WTC11 (cell line): ENCODE measurements at regions not wholly inside any gene's neighbourhood (a gene's known extent, or its start where the extent isn't known, plus 50 kb on each side); places are given as distances from the start of the nearest gene placed in this dataset.

Experiments used
- ATAC-seq: fragments of 200-7000 bp; cut with Tn5 transposase; 2 replicates; pipeline ENCODE4 v1.10.0; 2021; ENCODE audit warnings: mild to moderate bottlenecking, moderate library complexity
- CTCF ChIA-PET: fragments of 300-600 bp; sonication (Branson Sonifier 250); formaldehyde crosslinking; loops from one replicate; lab custom pipeline; 2021; ENCODE audit warnings: antibody characterized with exemption; lab: Charles Lee
- POLR2A ChIA-PET: fragments of 350-600 bp; sonication (Branson Sonifier 250); formaldehyde crosslinking; loops from one replicate; lab custom pipeline; 2021; ENCODE audit warnings: antibody characterized with exemption; lab: Charles Lee
- DNase-seq: peaks from one replicate; pipeline ENCODE4 v3.0.0; 2021; ENCODE audit warnings: low spot score
- H3K27ac Mint-ChIP-seq: 2 replicates; pipeline ENCODE4 v1.8.0; 2021; ENCODE audit warnings: mixed read lengths
- H3K27me3 Mint-ChIP-seq: 2 replicates; pipeline ENCODE4 v1.8.0; 2021; ENCODE audit warnings: low read depth, mild to moderate bottlenecking, moderate library complexity, mixed read lengths
- H3K36me3 Mint-ChIP-seq: 2 replicates; pipeline ENCODE4 v1.8.0; 2021; ENCODE audit warnings: mixed read lengths
- H3K4me1 Mint-ChIP-seq: 2 replicates; pipeline ENCODE4 v1.8.0; 2022; ENCODE audit warnings: mixed read lengths
- H3K4me3 Mint-ChIP-seq: 2 replicates; pipeline ENCODE4 v1.8.0; 2021; ENCODE audit warnings: mild to moderate bottlenecking, moderate library complexity, mixed read lengths
- H3K9me3 Mint-ChIP-seq: 2 replicates; pipeline ENCODE4 v1.8.0; 2021; ENCODE audit warnings: mixed read lengths
- ATF1 ChIP-seq: sonication (generic); formaldehyde crosslinking; IDR thresholded peaks from 2 replicates; pipeline ENCODE4 v1.8.1; 2023; ENCODE audit warnings: mild to moderate bottlenecking, moderate library complexity, missing genetic modification reagents
- CREM ChIP-seq: sonication (generic); formaldehyde crosslinking; IDR thresholded peaks from 2 replicates; pipeline ENCODE4 v1.8.1; 2022; ENCODE audit warnings: mild to moderate bottlenecking, missing genetic modification reagents, moderate library complexity
- E2F1 ChIP-seq: sonication (generic); formaldehyde crosslinking; IDR thresholded peaks from 2 replicates; pipeline ENCODE4 v1.8.0; 2022; ENCODE audit warnings: mild to moderate bottlenecking, missing genetic modification reagents
- ESRRA ChIP-seq: sonication (generic); formaldehyde crosslinking; IDR thresholded peaks from 2 replicates; pipeline ENCODE4 v1.8.1; 2022; ENCODE audit warnings: mild to moderate bottlenecking, missing genetic modification reagents, borderline replicate concordance
- IRF2 ChIP-seq: sonication (generic); formaldehyde crosslinking; IDR thresholded peaks from 2 replicates; pipeline ENCODE4 v1.8.0; 2022; ENCODE audit warnings: low read depth, missing genetic modification reagents, borderline replicate concordance
- RORB ChIP-seq: fragments of 250-450 bp; sonication (Bioruptor Pico); IDR thresholded peaks from 2 replicates; pipeline ENCODE4 v1.9.0; 2021; ENCODE audit warnings: mild to moderate bottlenecking
- SMAD4 ChIP-seq: sonication (generic); formaldehyde crosslinking; IDR thresholded peaks from 2 replicates; pipeline ENCODE4 v1.8.0; 2022; ENCODE audit warnings: mild to moderate bottlenecking, missing genetic modification reagents
- SP1 ChIP-seq: sonication (generic); formaldehyde crosslinking; conservative IDR thresholded peaks from 2 replicates; pipeline ENCODE4 v1.8.1; 2022; ENCODE audit warnings: missing genetic modification reagents
- STAT6 ChIP-seq: sonication (generic); formaldehyde crosslinking; conservative IDR thresholded peaks from 2 replicates; pipeline ENCODE4 v1.8.1; 2023; ENCODE audit warnings: mild to moderate bottlenecking, low read depth, missing genetic modification reagents, moderate library complexity
- ZNF263 ChIP-seq: sonication (generic); formaldehyde crosslinking; IDR thresholded peaks from 2 replicates; pipeline ENCODE4 v1.8.1; 2022; ENCODE audit warnings: low read depth, mild to moderate bottlenecking, moderate library complexity, missing genetic modification reagents
- ZNF281 ChIP-seq: sonication (generic); formaldehyde crosslinking; IDR thresholded peaks from 2 replicates; pipeline ENCODE4 v1.8.0; 2023; ENCODE audit warnings: mild to moderate bottlenecking, missing genetic modification reagents
- ZNF396 ChIP-seq: fragments of 250-450 bp; sonication (Bioruptor Pico); IDR thresholded peaks from 2 replicates; pipeline ENCODE4 v1.8.0; 2021; ENCODE audit warnings: mild to moderate bottlenecking, moderate library complexity, borderline replicate concordance
- ZNF416 ChIP-seq: fragments of 250-450 bp; sonication (Bioruptor Pico); IDR thresholded peaks from 2 replicates; pipeline ENCODE4 v1.9.0; 2021; ENCODE audit warnings: mild to moderate bottlenecking, inconsistent platforms
- ZNF423 ChIP-seq: fragments of 250-450 bp; sonication (Bioruptor Pico); IDR thresholded peaks from 2 replicates; pipeline ENCODE4 v2.1.2; 2022; ENCODE audit warnings: mild to moderate bottlenecking, moderate library complexity
- ZNF512 ChIP-seq: sonication (generic); formaldehyde crosslinking; IDR thresholded peaks from 2 replicates; pipeline ENCODE4 v1.8.1; 2022; ENCODE audit warnings: missing genetic modification reagents, borderline replicate concordance
- ZNF671 ChIP-seq: fragments of 250-450 bp; sonication (Bioruptor Pico); IDR thresholded peaks from 2 replicates; pipeline ENCODE4 v1.8.0; 2021; ENCODE audit warnings: mild to moderate bottlenecking

- peaks cover 5% of the 10 kb centered on the region; the same call in 1 of the 2 replicates for H3K36me3 Mint-ChIP-seq
- H3K4me3 Mint-ChIP-seq: no peak overlapping the region
- CTCF ChIA-PET: interaction anchor here (1.7 kb wide), 1 partner anchor 67 kb away, joined by 5 read pairs; no protein-coding TSS in a partner anchor
- ATAC-seq (no peak), DNase-seq (no peak)
- H3K4me1 Mint-ChIP-seq: peaks cover 33% of the 10 kb centered on the region
- peaks cover 59% of the 10 kb centered on the region for H3K27me3 Mint-ChIP-seq
- POLR2A ChIA-PET: no interaction called here
- H3K9me3 Mint-ChIP-seq: peaks cover 14% of the 10 kb centered on the region
- no peak overlapping the region for H3K27ac Mint-ChIP-seq
- no peak for TF ChIP-seq IRF2 (CRISPR knock-in tag)
- TF ChIP-seq SP1 (CRISPR knock-in tag): no peak
- no peak for TF ChIP-seq ZNF671 (CRISPR knock-in tag)
- no peak for TF ChIP-seq CREM (CRISPR knock-in tag)
- TF ChIP-seq RORB (CRISPR knock-in tag): no peak
- TF ChIP-seq ESRRA: no peak
- no peak for TF ChIP-seq ZNF263 (CRISPR knock-in tag)
- TF ChIP-seq ATF1 (CRISPR knock-in tag): no peak
- TF ChIP-seq ZNF423 (CRISPR knock-in tag): no peak
- no peak for TF ChIP-seq ZNF281
- TF ChIP-seq STAT6 (CRISPR knock-in tag): no peak
- no peak for TF ChIP-seq SMAD4
- no peak for TF ChIP-seq ZNF416
- TF ChIP-seq ZNF396 (CRISPR knock-in tag): no peak
- no peak for TF ChIP-seq E2F1 (CRISPR knock-in tag)
Observed at GRCh38 chr2:105176429-105176828, 65.1 kb upstream of the GPR45 start.

GRCh38 chr2:105177008-105177407 lies 64.5 kb upstream of the GPR45 start:
- TF ChIP-seq ZNF512 (peak; percentile 76; the same call in 1 of the 2 replicates), IRF2 (CRISPR knock-in tag) (no peak)
- CTCF ChIA-PET: interaction anchor here (1.5 to 2.1 kb wide), 2 partner anchors 57 to 59 kb away, joined by 10 to 11 read pairs; no protein-coding TSS in a partner anchor
- H3K27me3 Mint-ChIP-seq: peaks cover 59% of the 10 kb centered on the region
- no peak for DNase-seq
- peaks cover 33% of the 10 kb centered on the region for H3K4me1 Mint-ChIP-seq
- H3K4me3 Mint-ChIP-seq: no peak overlapping the region
- H3K9me3 Mint-ChIP-seq: peaks cover 12% of the 10 kb centered on the region
- no peak for ATAC-seq
- H3K27ac Mint-ChIP-seq: no peak overlapping the region
- peaks cover 5% of the 10 kb centered on the region; the same call in 1 of the 2 replicates for H3K36me3 Mint-ChIP-seq
- POLR2A ChIA-PET: no interaction called here
